Mesodermal cell (in vitro differentiated cells): ENCODE measurements at regions not wholly inside any gene's neighbourhood (a gene's known extent, or its start where the extent isn't known, plus 50 kb on each side); places are given as distances from the start of the nearest gene placed in this dataset.
A peak's percentile ranks its signal among the peaks of the same experiment; 100 is the strongest.
"Not testable (repeated sequence)": the region's sequence is repeated elsewhere in the genome, so short reads cannot be mapped to it uniquely, and the experiment has no call there.

Experiments used
- H3K27ac ChIP-seq: 2 replicates; pipeline ENCODE4 v1.7.0; 2013; ENCODE audit warnings: mild to moderate bottlenecking, low read depth, low read length, moderate library complexity; ENCODE audit not compliant: severe bottlenecking
- H3K36me3 ChIP-seq: 2 replicates; pipeline ENCODE4 v1.7.1; 2013; ENCODE audit warnings: mild to moderate bottlenecking, low read length, moderate library complexity; ENCODE audit not compliant: control insufficient read depth, insufficient read depth
- H3K4me1 ChIP-seq: one replicate; pipeline ENCODE4 v1.7.1; 2013; ENCODE audit warnings: mild to moderate bottlenecking, low read length; ENCODE audit not compliant: insufficient read depth, control insufficient read depth, poor library complexity, severe bottlenecking
- H3K4me3 ChIP-seq: 2 replicates; pipeline ENCODE4 v1.7.0; 2013; ENCODE audit warnings: low read length, control low read depth, mild to moderate bottlenecking; ENCODE audit not compliant: insufficient read depth, poor library complexity, severe bottlenecking; ENCODE audit errors: extremely low read depth
- H3K9me3 ChIP-seq: 2 replicates; pipeline ENCODE4 v1.7.1; 2013; ENCODE audit warnings: mild to moderate bottlenecking, low read length, moderate library complexity; ENCODE audit not compliant: control insufficient read depth
- WGBS, 2 experiments: methylation state at CpG; one replicate each; pipeline ENCODE4 v1.1.5; 2013; ENCODE audit warnings: missing lambda C conversion rate in 2 of 2; ENCODE audit not compliant: insufficient coverage in 2 of 2; 5-methylcytosine and 5-hydroxymethylcytosine counted together

DNA sequence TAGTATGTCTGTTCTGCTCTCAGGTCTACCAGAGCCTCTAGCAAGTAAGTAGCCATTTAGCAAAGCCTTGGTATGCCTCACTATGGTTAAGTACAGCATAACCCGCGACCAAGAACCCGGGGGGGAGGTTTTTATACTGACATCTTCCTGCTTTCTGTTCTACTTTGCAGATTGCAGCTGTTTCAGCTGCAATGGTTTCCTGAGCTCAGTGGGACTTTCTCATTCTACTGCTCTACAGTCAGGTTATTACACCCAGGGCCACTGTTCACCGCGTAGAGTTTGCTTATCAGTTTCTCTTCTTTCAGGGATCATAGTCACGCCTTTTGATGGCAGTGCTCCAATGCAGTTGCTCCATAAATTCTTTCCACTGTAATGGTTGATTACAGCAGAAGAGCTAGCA is 631.3 kb downstream of the TFAP2A start:
- H3K4me3 ChIP-seq: no peak overlapping the region
- H3K36me3 ChIP-seq: no peaks in the 10 kb centered on the region
- 91 to 97% methylated on average over 5 to 6 of the region's 6 CpGs for WGBS, 2 experiments
- H3K9me3 ChIP-seq: no peaks in the 10 kb centered on the region
- no peak overlapping the region for H3K27ac ChIP-seq
- H3K4me1 ChIP-seq: no peaks in the 10 kb centered on the region

DNA sequence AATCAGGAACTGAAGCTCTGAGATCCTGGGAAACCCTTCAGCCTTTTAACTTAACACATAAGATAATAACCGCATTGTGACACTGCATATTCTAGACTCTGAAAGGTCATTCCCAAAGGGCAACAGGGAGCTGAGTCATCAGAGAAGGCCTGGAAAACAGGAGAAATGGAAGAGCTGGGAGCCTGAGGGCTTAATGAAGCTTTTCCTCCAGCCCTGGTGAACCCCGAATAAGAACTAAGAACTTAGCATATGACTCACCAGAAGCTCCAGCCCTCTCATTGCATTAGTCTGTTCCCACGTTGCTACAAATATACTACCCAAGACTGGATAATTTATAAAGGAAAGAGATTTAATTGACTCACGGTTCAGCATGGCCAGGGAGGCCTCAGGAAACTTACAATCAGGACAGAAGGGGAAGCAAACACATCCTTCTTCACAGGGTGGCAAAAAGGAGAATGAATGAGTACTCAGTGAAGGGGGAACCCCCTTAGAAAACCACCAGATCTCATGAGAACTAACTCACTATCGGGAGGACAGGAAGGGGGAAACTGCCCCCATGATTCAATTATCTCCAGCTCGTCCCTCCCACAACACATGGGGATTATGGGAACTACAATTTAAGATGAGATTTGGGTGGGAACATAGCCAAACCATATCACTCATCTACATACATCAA is 648.5 kb downstream of the TFAP2A start:
- H3K4me3 ChIP-seq: no peak overlapping the region
- WGBS, 2 experiments: 86% methylated on average over 1 of the region's 6 CpGs; no CpG with 5 or more reads in 1 of the 2 experiments
- no peaks in the 10 kb centered on the region for H3K9me3 ChIP-seq
- H3K27ac ChIP-seq: peak overlapping the region; percentile 68
- H3K36me3 ChIP-seq: no peaks in the 10 kb centered on the region
- peaks cover 4% of the 10 kb centered on the region for H3K4me1 ChIP-seq

DNA sequence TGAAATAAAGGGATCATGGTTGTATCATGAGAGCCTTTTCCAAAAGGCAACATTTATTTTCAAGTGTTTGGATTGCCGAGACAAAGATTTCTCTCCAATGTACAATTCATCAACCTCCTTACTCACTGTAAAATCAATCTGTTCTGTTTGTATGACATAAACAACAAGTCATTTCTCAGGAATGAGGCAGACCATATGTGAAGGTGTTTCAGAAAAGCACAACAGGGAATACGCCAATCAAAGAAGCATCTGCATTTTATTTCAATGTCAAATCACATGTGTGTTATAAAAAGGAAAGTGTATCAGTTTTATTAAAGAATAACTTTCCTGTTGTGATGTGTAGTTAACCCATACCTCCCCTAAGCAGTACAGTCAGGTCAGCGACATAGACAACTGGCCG is 653.7 kb downstream of the TFAP2A start:
- no CpG with 5 or more reads among the region's 4 CpGs for WGBS, 2 experiments
- H3K4me3 ChIP-seq: no peak overlapping the region
- H3K36me3 ChIP-seq: no peaks in the 10 kb centered on the region
- no peaks in the 10 kb centered on the region for H3K9me3 ChIP-seq
- H3K27ac ChIP-seq: no peak overlapping the region
- H3K4me1 ChIP-seq: no peaks in the 10 kb centered on the region

DNA sequence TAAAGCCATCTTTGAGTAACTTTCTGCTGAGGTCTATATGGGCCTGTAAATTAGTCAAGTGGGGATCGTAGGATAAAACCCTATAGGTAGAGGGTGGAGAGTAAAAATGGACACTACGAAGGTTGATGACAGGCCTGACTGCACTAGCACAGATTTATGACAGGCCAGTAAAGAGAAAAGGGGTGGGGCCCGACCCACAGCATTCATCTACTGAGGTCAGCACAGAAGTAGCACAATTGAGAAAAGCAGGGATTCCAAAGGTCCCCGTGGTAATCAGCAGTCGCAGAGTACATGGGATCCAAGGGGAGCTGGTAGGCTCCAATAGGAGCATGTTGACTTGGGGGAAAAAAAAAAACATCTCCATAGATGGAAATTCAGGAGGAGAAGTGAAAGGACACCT is 660.4 kb downstream of the TFAP2A start:
- Histone ChIP-seq H3K9me3 (no peaks in the 10 kb centered on the region), H3K27ac (no peak overlapping the region), H3K36me3 (no peaks in the 10 kb centered on the region), H3K4me3 (no peak overlapping the region), H3K4me1 (no peaks in the 10 kb centered on the region)
- WGBS, 2 experiments: 80 to 91% methylated on average over 5 of the region's 5 CpGs

DNA sequence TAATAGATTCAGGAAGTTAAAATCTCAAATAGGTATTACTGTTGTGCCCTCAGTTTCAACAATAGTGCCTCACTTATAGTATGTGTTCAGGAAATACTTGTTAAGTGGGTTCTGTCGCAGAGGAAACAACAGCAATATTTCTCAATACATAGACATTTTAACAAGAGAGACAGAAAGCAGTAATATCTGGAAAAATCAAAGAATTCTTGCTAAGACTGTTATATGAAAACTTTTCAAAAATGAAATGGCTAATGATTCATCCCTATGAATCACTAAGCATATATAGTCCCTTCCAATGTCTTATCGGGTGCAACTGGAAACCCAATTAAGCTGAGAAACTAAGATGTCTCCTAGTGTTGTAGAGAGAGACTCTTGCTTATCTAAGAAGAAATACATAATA is 668.9 kb downstream of the TFAP2A start:
- H3K4me3 ChIP-seq: no peak overlapping the region
- no CpG with 5 or more reads among the region's 2 CpGs for WGBS, 2 experiments
- no peak overlapping the region for H3K27ac ChIP-seq
- no peaks in the 10 kb centered on the region for H3K9me3 ChIP-seq
- no peaks in the 10 kb centered on the region for H3K36me3 ChIP-seq
- H3K4me1 ChIP-seq: no peaks in the 10 kb centered on the region

DNA sequence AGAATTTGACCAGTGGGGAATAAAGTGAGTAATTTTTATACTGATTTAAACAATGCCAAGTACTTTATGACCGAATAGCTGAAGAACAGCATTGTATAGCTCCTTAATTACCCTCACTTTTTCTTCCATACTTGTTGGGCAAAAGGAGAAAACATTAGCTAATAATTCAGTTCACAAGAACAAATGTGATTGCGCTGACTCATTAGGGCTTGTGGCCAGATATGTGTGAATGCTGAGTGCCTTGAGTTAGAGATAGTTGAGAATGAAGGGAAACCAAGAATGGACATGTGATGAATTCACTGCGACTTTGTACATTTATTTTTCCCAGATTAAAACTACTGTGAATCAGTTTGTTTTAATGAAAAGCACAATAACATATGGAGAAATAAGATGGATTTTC is 669.4 kb downstream of the TFAP2A start:
- Histone ChIP-seq H3K4me1 (no peaks in the 10 kb centered on the region), H3K9me3 (no peaks in the 10 kb centered on the region), H3K27ac (no peak overlapping the region), H3K36me3 (no peaks in the 10 kb centered on the region), H3K4me3 (no peak overlapping the region)
- WGBS, 2 experiments: 83% methylated on average over 1 of the region's 3 CpGs; no CpG with 5 or more reads in 1 of the 2 experiments

DNA sequence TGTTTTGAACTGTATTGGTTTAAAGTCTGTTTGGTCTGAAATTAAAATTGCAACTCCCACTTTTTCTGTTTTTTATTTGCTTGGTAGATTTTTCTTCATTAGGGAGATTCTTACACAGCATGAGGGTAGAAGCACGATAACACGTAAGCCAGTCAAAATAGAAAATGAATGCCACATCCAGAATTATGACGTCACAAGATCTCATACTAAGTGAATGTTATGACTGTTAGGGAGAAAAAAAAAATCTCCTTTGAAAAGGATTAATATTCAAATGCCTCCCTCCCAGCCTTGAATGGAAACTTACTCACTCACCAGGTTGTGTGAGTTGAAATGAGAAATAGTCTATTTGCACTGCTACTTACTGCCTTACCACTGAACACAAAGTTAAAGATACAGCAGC is 670.8 kb downstream of the TFAP2A start:
- Histone ChIP-seq H3K36me3 (no peaks in the 10 kb centered on the region), H3K4me1 (no peaks in the 10 kb centered on the region), H3K4me3 (no peak overlapping the region), H3K9me3 (no peaks in the 10 kb centered on the region), H3K27ac (no peak overlapping the region)
- WGBS, 2 experiments: no CpG with 5 or more reads among the region's 3 CpGs

DNA sequence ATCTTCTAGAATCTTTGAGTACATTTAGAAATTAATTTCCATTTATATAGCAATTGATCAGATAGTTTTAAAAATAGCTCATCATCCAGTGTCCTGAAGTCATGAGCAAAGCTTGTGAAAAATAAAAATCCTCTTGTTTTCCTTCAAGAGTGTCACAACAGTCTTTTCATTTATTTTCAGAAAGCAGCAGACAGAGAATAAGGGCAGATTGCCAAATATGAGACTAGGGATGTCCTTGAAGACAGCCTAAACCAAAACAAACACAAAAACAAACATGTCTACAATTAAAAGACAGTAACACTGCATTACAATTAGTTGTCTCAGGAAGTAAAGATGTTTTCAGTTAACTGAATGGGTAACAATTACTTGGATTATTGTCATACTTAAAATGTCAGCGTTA is 682.8 kb downstream of the TFAP2A start:
- H3K27ac ChIP-seq: no peak overlapping the region
- H3K4me3 ChIP-seq: no peak overlapping the region
- H3K36me3 ChIP-seq: no peaks in the 10 kb centered on the region
- no peaks in the 10 kb centered on the region for H3K4me1 ChIP-seq
- WGBS, 2 experiments: no CpG with 5 or more reads among the region's 1 CpG
- H3K9me3 ChIP-seq: no peaks in the 10 kb centered on the region

DNA sequence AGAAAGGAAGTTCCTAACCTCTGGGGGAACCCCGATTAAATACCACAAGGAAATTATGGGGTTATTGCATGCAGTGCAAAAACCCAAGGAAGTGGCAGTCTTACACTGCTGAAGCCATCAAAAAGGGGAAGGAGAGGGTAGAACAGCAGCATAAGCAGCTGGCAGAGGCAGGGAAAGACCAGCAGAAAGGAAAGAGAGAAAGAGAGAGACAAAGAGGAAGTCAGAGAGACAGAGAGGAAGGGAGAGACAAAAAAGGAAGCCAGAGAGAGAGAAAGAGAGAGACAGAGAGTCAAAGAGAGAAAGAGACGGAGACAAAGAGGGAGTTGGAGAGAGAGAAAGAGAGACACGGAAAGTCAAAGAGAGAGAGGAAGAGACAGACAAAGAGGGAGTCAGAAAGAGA is 689.1 kb downstream of the TFAP2A start:
- H3K4me3 ChIP-seq, H3K27ac ChIP-seq, H3K36me3 ChIP-seq, H3K4me1 ChIP-seq, H3K9me3 ChIP-seq: not testable (repeated sequence)
- 75 to 98% methylated on average over 3 of the region's 3 CpGs for WGBS, 2 experiments

DNA sequence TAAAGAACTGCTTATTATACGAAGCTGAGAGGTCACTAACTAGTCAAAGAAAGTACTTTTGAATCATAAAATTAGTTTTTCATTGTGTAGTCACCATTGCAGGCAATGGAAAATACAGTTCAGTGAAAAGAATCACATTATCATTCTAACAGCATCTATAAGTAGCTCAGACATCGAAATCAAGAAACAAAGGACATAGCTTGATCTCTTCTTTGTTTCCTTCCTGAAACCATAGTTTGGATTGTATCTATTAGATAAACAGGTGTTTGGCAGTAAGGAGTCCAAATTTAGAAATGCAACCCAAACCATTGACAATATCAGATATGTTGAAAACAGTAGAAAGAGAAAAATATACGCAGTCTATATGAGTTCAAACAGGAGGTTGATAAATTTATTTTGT is 697.3 kb downstream of the TFAP2A start:
- no peak overlapping the region for H3K4me3 ChIP-seq
- no peak overlapping the region for H3K27ac ChIP-seq
- no CpG with 5 or more reads among the region's 3 CpGs for WGBS, 2 experiments
- no peaks in the 10 kb centered on the region for H3K36me3 ChIP-seq
- H3K4me1 ChIP-seq: no peaks in the 10 kb centered on the region
- no peaks in the 10 kb centered on the region for H3K9me3 ChIP-seq

DNA sequence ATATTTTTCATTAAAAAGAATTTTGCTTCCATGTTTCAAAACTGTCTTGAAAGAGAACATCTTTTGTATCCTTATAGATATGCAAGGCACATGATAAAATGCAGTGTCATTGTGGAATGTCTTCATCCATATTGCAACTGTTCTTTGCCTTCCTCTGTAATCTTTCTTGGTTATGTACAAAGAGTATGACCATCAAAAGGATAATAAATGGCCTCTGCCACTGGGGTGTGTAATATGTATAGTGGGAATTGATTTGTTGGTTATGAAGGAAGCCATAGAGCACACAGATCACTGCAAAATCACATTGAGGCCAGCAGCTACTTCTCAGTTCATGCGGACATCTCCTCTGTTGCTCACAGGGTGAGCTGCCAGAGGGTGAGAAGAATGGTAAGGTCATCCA is 703.5 kb downstream of the TFAP2A start:
- H3K4me1 ChIP-seq: no peaks in the 10 kb centered on the region
- no peak overlapping the region for H3K27ac ChIP-seq
- WGBS, 2 experiments: 60% methylated on average over 1 of the region's 1 CpG; no CpG with 5 or more reads in 1 of the 2 experiments
- H3K4me3 ChIP-seq: no peak overlapping the region
- H3K36me3 ChIP-seq: no peaks in the 10 kb centered on the region
- H3K9me3 ChIP-seq: no peaks in the 10 kb centered on the region
